NCI-H510A treated with DMSO at 0.1 percent for 48 hours (cell line): ENCODE measurements at regions not wholly inside any gene's neighbourhood (a gene's known extent, or its start where the extent isn't known, plus 50 kb on each side); places are given as distances from the start of the nearest gene placed in this dataset.

Experiments
- DNase-seq: peaks from one replicate; lab custom pipeline; 2025; lab: John Stamatoyannopoulos, UW

- peak; percentile 54 for DNase-seq
These were observed 434.4 kb downstream of the HAO1 start for GRCh38 chr20:7505835-7506221.

DNA sequence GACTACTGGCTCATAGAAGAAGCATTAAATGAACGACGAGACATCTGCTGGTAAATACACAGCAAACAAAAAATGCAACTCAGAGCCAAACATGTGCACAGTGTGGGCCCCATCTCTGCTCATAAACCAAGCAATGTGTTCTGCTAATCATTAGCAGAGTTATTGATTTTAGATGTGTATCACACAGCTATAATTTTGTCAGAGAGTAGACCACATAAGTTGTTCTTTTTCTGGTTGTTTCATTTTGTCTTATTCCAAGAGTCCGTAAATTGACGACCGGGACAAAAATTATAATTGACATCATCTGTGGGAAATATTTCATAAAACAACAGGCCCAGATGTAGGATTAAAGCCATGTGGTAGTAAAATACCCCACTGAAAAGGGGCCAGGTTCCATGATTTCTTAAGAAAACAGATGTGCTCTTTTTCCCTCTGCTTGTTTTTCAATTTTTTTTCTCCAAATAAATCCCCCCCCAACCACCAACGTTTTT lies 423.6 kb downstream of the HAO1 start:
- DNase-seq = no peak

DNA sequence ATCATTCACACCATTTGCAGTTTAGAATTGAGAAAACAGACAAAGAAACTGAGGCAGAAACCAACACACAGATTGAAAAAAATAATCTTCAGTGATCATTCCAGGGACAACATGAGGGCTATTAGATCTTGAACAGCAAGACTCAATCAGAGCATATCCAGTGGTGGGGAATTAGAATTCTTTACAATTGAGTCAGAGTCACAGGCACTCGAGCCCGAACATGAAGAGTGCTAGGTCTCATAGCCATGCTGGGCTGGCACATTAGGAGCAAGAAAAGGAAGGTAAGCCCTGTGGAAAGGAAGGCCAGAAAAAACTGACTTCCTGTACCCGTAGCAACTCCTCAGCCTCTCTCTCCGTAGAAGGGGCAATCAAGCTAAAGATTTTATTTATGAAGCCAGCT lies 419.9 kb downstream of the HAO1 start:
- DNase-seq = no peak

GRCh38 chr20:7523288-7523687 lies 417.0 kb downstream of the HAO1 start:
- no peak for DNase-seq

DNA sequence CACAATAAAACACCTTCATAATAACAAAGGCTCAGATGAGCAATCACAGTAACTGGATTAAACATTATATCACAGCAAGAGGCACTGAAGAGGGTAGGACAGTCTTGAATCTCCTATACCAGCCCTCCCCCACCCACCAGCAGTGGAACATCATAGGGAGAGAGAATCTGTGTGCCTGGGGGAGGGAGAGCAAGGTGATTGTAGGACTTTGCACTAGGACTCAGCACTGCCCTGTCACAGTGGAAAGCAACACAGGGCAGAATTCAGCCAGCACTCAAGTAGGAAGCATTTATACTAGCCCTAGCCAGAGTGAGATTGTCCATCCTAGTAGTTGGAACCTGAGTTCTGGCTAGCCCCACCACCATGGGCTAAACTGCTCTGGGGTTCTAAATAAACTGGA lies 400.2 kb downstream of the HAO1 start:
- DNase-seq = no peak

GRCh38 chr20:7540923-7541322 lies 399.3 kb downstream of the HAO1 start:
- no peak for DNase-seq

GRCh38 chr20:7571101-7571500 lies 369.2 kb downstream of the HAO1 start:
- no peak for DNase-seq

DNA sequence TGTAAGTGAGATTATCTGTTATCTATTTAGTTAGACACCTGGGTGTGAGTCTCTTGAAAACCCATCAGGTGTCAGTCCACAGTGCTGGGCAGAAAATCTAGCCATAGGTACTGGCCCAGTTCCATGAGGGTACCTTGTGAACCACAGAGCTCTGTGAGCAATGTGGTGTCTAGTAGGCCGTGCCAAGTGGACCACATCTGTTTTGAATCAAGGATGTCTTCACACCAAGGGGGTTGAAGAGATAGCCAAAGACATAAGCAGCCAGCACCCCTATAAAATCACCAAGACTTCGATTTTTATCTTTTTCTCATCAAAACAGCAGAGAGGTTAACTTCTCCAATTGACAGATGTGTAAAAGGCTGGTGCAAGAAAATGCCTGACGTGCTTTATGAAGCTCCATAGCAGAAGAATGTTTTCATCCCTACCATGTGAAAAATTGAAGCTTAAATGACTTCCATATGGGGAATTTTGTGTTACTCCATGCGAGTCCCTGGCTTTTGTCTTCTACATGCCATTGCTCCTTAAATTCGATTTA lies 368.7 kb downstream of the HAO1 start:
- no peak for DNase-seq

GRCh38 chr20:7579888-7580287 lies 360.4 kb downstream of the HAO1 start:
- no peak for DNase-seq

DNA sequence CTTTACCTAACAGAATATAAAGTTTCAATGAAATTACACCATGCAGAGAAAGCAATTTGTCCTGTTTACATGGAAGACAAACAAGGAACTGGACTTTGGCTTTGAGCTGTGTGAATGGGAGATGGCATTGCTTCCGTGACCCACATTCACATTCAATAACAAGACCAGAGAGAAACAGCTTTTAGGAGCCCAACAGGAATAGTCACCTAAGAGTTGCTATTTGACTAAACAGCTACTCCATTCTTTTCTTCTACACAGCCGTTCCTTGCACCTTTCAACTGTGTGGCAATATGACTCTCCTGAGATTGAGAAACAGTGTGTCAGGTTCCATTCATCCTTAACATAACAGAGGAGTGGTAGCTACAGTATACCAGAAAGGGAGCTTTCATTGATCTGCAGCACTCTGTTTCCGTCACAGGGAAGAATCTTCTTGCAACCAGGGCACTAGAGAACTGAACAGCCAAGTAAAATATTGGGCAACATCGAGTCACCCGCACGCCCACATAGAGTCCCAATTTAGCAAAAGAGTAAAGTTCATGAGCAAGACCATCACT lies 355.1 kb downstream of the HAO1 start:
- no peak for DNase-seq

DNA sequence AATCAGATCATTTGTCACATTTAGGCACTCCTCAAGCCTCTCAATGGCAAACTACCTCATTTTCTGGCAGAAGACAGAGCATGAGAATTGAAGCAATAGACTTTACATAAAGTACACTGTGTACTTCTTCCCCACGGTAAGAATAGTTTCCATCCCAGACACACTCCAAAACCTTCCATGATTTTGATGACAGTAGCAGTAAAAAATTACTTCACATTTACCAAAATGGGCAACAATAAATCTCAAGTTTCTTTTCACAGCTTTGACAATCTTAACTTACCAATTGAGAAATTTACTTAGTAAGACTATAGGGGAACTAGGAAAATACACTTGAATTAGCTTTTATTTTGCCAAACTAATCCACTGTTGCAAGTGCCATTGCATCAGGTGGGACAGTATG lies 353.8 kb downstream of the HAO1 start:
- DNase-seq = no peak

GRCh38 chr20:7589164-7589563 lies 351.1 kb downstream of the HAO1 start:
- no peak for DNase-seq

- DNase-seq = no peak
These were observed 343.7 kb downstream of the HAO1 start for GRCh38 chr20:7596541-7596940.

GRCh38 chr20:7601431-7601830 lies 338.8 kb downstream of the HAO1 start:
- no peak for DNase-seq

DNA sequence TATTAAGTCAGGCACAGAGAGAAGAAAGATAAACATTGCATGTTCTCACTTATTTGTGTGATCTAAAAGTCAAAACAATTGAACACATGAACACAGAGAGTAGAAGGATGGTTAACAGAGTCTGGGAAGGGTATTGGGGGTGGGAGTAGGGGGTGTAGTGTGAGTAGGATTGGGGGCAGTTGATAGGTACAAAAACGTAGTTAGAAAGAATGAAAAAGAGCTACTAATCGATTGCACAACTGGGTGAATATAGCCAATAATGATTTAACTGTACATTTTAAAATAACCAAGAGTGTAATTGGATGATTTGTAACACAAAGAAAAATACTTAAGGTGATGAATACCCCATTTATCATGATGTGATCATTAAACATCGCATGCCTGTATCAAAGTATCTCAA lies 333.3 kb downstream of the HAO1 start:
- no peak for DNase-seq

DNA sequence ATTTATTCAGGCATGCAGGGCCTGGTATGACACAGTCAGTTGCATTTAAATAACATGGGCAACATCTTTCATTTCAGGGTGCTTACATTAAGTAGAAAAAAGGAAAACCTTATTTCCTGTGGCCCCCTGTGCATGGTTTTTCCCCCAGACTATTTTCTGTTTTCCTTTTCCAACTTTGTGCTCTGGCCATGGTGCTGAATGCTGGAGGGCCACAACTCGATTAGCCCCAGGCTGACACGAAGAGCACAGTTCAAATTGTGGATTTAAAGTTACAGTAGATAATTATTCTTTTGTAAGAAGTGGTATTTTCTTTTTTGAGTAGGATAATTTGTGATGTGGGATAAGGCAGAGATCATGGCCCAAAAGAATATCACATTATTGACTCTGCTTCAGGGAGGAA lies 332.0 kb downstream of the HAO1 start:
- no peak for DNase-seq

GRCh38 chr20:7609251-7609650 lies 331.0 kb downstream of the HAO1 start:
- no peak for DNase-seq

- DNase-seq = no peak
These were observed 329.6 kb downstream of the HAO1 start for GRCh38 chr20:7610681-7611080.

DNA sequence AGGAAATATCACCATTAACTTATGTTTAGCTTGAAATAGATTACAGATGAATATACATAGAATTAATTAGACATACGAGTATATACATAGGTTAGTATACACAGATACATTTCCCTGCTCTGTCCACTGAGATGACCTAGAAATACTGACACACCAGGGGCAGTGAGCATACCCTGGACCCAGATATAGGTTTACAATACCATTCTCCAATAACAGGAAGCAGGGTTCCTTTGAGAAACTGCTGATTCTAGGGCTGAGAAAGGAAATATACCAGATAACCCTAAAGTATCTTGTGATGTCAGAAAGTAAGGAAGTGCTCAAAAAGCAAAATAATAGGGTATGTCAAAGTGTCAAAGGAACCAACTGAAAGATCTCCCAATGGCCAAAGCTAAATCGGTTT lies 322.5 kb downstream of the HAO1 start:
- DNase-seq = no peak

- no peak for DNase-seq
These were observed 317.8 kb downstream of the HAO1 start for GRCh38 chr20:7622399-7622961.

GRCh38 chr20:7624886-7625285 lies 315.4 kb downstream of the HAO1 start:
- DNase-seq = no peak

DNA sequence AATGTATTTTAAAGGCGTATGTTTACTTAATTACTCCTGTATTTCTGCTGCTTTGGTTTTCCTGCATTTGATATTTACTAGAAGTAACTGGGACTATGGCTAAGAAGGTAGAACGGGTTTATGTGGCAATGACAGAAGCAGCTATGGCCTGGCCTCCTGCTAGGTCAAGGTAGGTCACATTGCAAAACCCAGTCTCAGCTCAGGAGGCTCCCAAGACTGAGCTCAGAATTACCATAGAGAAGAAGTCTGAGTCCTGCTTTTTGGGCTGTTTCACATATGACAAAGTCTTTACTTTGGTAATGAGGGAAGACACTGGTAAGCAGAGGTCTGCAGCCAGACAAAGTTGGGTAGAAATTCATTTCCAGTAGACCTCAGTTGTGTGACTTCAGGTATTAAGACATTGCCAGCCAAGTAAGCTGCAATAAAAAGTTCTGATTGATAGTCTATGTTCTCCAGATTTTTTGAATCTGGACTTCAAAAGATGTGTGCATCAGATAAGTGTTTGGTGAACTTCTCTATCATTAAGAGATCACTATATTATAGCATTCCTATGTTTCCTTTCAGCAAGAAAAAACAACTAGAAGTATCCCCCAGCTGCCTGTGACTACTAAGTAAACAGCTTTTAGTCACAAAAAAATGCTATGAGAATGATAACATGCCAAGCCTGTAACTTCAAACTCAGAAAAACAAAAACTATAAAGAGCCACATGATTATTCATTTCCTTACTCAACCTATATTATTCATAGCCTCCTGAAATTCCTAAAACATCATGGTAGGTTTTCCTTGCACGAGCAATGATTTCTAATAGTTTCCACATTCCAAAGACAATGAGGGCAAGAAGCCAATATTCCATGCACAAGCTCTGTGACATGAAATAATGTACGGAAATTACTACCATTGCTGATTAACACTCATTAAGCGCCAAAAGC lies 312.3 kb downstream of the HAO1 start:
- no peak for DNase-seq

DNA sequence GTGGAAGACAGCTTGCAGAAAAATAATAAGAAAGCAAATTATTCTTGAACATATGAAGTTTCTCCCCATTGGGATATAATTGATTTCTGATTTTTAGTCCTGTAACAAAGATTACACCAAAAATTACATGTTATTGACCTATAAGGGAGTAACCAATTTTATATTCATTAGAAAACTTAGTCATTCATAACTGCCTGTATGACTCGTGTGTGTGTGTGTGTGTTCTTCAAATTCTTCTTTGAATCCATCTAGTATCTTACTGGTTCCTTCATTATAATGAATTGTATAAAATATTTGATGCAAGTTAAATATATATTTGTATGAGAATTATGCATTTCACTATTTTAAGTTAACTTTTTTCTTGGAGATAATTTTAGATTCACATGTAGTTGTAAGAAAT lies 310.4 kb downstream of the HAO1 start:
- DNase-seq = no peak
